IMR-90 (cell line): ENCODE measurements at regions not wholly inside any gene's neighbourhood (a gene's known extent, or its start where the extent isn't known, plus 50 kb on each side); places are given as distances from the start of the nearest gene placed in this dataset.

Experiments used
- BHLHE40 ChIP-seq: fragments of 150-350 bp; IDR thresholded peaks from 2 replicates; pipeline ENCODE4 v1.6.1; 2016; ENCODE audit warnings: mild to moderate bottlenecking, low read depth, low read length
- MAFK ChIP-seq: IDR thresholded peaks from 2 replicates; pipeline ENCODE4 v1.6.1; 2012; ENCODE audit warnings: low read depth, low read length, improper control_type of control experiment
- MXI1 ChIP-seq: IDR thresholded peaks from 2 replicates; pipeline ENCODE4 v1.6.1; 2012; ENCODE audit warnings: low read depth, mild to moderate bottlenecking, low read length, moderate library complexity, borderline replicate concordance
- POLR2A ChIP-seq: IDR thresholded peaks from 2 replicates; pipeline ENCODE4 v1.6.1; 2012; ENCODE audit warnings: mild to moderate bottlenecking, low read depth, low read length
- RAD21 ChIP-seq: IDR thresholded peaks from 2 replicates; pipeline ENCODE4 v1.6.1; 2012; ENCODE audit warnings: low read length, improper control_type of control experiment
- RFX5 ChIP-seq: IDR thresholded peaks from 2 replicates; pipeline ENCODE4 v1.8.0; 2012; ENCODE audit warnings: low read depth, mild to moderate bottlenecking, low read length, moderate library complexity
- SMC3 ChIP-seq: fragments of 150-350 bp; IDR thresholded peaks from 2 replicates; pipeline ENCODE4 v1.6.1; 2016; ENCODE audit warnings: low read depth, mild to moderate bottlenecking, antibody characterized with exemption, low read length, moderate library complexity
- TF ChIP-seq, protein P1 (sequence below): conservative IDR thresholded peaks from 2 replicates; pipeline ENCODE4 v1.5.1; 2012; ENCODE audit warnings: mild to moderate bottlenecking, low read depth, low read length, improper control_type of control experiment
- TF ChIP-seq, protein P2 (sequence below): fragments of 150-350 bp; IDR thresholded peaks from 2 replicates; pipeline ENCODE4 v1.6.1; 2017; ENCODE audit warnings: mild to moderate bottlenecking, antibody characterized with exemption, low read length, low read depth

DNA sequence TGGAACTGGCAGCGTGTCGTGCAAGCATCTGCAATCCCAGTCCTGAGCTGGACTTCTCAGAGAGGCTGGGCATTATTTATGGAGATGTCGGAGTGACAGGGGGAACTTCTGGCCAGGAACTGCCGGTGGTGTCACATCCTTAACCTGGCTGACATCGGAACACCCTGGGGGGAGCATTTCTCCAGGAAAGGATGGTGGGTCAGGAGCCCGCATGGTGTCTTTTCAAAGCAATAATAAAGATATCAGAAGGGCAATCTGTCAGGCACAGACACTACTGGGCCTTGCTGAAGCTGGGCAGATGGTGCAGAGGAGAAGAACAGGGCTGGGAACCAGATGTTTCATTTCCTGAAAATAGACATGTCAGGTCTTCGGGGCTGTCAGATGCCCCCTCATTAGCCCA lies 133.5 kb downstream of the WNT7A start:
- TF ChIP-seq POLR2A (no peak), RAD21 (no peak), SMC3 (no peak), RFX5 (no peak), BHLHE40 (no peak), MAFK (no peak), MXI1 (no peak)
- TF ChIP-seq, protein P1, sequence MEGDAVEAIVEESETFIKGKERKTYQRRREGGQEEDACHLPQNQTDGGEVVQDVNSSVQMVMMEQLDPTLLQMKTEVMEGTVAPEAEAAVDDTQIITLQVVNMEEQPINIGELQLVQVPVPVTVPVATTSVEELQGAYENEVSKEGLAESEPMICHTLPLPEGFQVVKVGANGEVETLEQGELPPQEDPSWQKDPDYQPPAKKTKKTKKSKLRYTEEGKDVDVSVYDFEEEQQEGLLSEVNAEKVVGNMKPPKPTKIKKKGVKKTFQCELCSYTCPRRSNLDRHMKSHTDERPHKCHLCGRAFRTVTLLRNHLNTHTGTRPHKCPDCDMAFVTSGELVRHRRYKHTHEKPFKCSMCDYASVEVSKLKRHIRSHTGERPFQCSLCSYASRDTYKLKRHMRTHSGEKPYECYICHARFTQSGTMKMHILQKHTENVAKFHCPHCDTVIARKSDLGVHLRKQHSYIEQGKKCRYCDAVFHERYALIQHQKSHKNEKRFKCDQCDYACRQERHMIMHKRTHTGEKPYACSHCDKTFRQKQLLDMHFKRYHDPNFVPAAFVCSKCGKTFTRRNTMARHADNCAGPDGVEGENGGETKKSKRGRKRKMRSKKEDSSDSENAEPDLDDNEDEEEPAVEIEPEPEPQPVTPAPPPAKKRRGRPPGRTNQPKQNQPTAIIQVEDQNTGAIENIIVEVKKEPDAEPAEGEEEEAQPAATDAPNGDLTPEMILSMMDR: no peak
- TF ChIP-seq, protein P2, sequence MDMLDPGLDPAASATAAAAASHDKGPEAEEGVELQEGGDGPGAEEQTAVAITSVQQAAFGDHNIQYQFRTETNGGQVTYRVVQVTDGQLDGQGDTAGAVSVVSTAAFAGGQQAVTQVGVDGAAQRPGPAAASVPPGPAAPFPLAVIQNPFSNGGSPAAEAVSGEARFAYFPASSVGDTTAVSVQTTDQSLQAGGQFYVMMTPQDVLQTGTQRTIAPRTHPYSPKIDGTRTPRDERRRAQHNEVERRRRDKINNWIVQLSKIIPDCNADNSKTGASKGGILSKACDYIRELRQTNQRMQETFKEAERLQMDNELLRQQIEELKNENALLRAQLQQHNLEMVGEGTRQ: no peak
